ENCODE measurements at regions not wholly inside any gene's neighbourhood (a gene's known extent, or its start where the extent isn't known, plus 50 kb on each side); places are given as distances from the start of the nearest gene placed in this dataset.

DNA sequence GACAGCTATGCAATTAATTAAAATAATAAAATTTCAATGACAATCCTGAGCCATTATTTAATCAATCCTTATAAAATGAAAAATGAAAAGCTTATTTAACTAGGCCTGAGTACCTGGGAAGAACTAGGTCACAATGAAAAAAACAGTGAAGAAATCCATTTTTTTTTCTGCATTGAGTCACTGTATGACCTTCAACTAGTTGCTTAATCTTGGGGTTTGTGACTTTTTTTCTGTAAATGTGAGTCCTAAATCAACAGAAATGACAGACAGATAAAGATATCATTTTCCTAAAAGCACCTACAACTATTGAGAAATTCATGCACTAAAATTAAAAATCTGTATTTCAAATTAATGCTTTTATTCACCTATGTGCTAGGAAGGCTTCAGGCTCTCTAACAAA, 96.8 kb downstream of the TMEM26 start:
- ChIA-PET POLR2A (no interaction called here), CTCF (no interaction called here)
- no peak for DNase-seq (ENCODE audit: extremely low spot score)
- TF ChIP-seq FOXA1 (IDR thresholded peaks at IDR 0.05) (no peak), ELF4 (IDR thresholded peaks at IDR 0.05) (no peak), HDGF (IDR thresholded peaks at IDR 0.05; ENCODE audit: borderline replicate concordance) (no peak), TARDBP (IDR thresholded peaks at IDR 0.05) (no peak), FOXK2 (IDR thresholded peaks at IDR 0.05) (no peak), FOXM1 (IDR thresholded peaks at IDR 0.05; ENCODE audit: borderline replicate concordance) (no peak), NFRKB (IDR thresholded peaks at IDR 0.05) (no peak), ZNF384 (IDR thresholded peaks at IDR 0.05) (no peak), LEF1 (IDR thresholded peaks at IDR 0.05; ENCODE audit: borderline replicate concordance) (no peak), CTBP1 (IDR thresholded peaks at IDR 0.05; ENCODE audit: borderline replicate concordance) (no peak), SP1 (IDR thresholded peaks at IDR 0.05) (no peak), L3MBTL2 (conservative IDR thresholded peaks at IDR 0.05) (no peak), SUZ12 (IDR thresholded peaks at IDR 0.05) (no peak), ARNT (IDR thresholded peaks at IDR 0.05) (no peak), BHLHE40 (IDR thresholded peaks at IDR 0.05; ENCODE audit: borderline replicate concordance) (no peak)
- TF ChIP-seq, protein P1, sequence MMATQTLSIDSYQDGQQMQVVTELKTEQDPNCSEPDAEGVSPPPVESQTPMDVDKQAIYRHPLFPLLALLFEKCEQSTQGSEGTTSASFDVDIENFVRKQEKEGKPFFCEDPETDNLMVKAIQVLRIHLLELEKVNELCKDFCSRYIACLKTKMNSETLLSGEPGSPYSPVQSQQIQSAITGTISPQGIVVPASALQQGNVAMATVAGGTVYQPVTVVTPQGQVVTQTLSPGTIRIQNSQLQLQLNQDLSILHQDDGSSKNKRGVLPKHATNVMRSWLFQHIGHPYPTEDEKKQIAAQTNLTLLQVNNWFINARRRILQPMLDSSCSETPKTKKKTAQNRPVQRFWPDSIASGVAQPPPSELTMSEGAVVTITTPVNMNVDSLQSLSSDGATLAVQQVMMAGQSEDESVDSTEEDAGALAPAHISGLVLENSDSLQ (IDR thresholded peaks at IDR 0.05) = no peak

DNA sequence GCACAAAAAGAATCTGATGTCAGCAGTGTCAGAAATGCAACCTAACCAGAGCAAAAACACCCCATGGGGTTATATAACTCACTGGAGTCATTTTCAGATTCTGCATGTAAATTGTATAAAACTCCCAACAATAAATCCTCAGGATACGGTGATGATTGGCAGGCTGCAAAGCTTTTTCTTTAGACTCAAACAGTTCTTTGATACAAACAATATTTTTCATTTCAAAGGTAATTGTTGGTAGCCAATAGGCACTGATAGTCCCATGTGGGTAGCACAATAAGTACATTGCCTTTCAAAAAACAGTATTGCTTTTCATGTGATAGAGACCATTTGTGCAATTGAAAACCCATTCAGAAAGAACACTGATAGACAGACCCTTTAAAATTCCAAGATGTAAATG, 98.0 kb downstream of the TMEM26 start:
- DNase-seq (ENCODE audit: extremely low spot score) = no peak
- ChIA-PET POLR2A (no interaction called here), CTCF (no interaction called here)
- TF ChIP-seq SUZ12 (IDR thresholded peaks at IDR 0.05) (no peak), ARNT (IDR thresholded peaks at IDR 0.05) (no peak), BHLHE40 (IDR thresholded peaks at IDR 0.05; ENCODE audit: borderline replicate concordance) (no peak), CTBP1 (IDR thresholded peaks at IDR 0.05; ENCODE audit: borderline replicate concordance) (no peak), NFRKB (IDR thresholded peaks at IDR 0.05) (no peak), LEF1 (IDR thresholded peaks at IDR 0.05; ENCODE audit: borderline replicate concordance) (no peak), TARDBP (IDR thresholded peaks at IDR 0.05) (no peak), FOXM1 (IDR thresholded peaks at IDR 0.05; ENCODE audit: borderline replicate concordance) (no peak), SP1 (IDR thresholded peaks at IDR 0.05) (no peak), ZNF384 (IDR thresholded peaks at IDR 0.05) (no peak), L3MBTL2 (conservative IDR thresholded peaks at IDR 0.05) (no peak), HDGF (IDR thresholded peaks at IDR 0.05; ENCODE audit: borderline replicate concordance) (no peak), ELF4 (IDR thresholded peaks at IDR 0.05) (no peak), FOXK2 (IDR thresholded peaks at IDR 0.05) (no peak)
- TF ChIP-seq, protein P1 (IDR thresholded peaks at IDR 0.05) = no peak

DNA sequence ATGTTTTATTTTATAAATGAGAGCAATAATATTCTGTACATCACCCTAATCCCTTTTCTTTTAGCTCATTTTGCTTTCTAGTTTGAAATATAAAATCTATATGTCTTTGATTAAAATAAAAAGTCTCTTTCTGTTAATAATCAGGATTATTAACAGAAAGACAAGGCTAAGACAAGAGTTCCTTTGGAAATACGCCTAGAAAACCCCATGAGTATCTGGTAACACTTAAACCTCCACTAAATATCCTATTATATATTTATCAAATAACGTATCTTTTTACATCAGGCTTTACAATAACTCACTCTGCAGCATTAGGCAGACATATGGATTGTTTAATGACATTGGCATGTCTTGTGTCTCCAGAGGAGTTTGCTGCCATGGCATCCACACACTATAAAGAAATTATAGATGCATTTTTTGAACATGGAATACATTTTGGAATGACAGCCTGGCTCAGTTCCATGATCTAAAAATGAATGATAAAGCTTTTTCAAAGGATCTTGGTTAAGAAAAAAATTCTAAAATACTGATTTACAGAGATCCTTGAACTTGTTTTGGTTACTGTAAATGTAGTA, 98.7 kb downstream of the TMEM26 start:
- POLR2A ChIA-PET = no interaction called here
- CTCF ChIA-PET = no interaction called here
- TF ChIP-seq FOXA1 (IDR thresholded peaks at IDR 0.05) = no peak
- TF ChIP-seq HDGF (IDR thresholded peaks at IDR 0.05; ENCODE audit: borderline replicate concordance) = no peak
- TF ChIP-seq SUZ12 (IDR thresholded peaks at IDR 0.05) = no peak
- TF ChIP-seq TARDBP (IDR thresholded peaks at IDR 0.05) = no peak
- no peak for TF ChIP-seq ARNT (IDR thresholded peaks at IDR 0.05)
- TF ChIP-seq SP1 (IDR thresholded peaks at IDR 0.05) = no peak
- no peak for TF ChIP-seq ZNF384 (IDR thresholded peaks at IDR 0.05)
- no peak for TF ChIP-seq L3MBTL2 (conservative IDR thresholded peaks at IDR 0.05)
- DNase-seq (ENCODE audit: extremely low spot score) = no peak

DNA sequence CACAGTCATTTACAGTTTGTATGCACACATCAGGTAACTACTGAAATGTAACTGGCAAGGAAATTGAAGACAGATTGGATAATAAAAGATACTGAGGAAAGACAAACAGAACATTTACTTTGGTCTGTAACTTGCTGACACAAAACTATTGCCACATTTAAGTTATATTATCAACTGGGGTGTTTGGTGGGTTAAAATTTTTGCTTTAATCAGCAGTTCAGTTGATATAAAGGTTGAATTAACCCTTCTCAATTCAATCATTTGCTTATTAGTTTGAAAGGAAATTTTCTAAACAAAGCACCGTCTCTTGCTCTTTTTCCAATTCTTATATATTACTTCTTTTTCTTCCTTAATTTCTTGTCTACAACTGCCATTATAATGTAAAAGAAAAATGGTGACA, 102.4 kb downstream of the TMEM26 start:
- TF ChIP-seq ARNT (IDR thresholded peaks at IDR 0.05) = no peak
- TF ChIP-seq LEF1 (IDR thresholded peaks at IDR 0.05; ENCODE audit: borderline replicate concordance) = no peak
- no peak for TF ChIP-seq FOXK2 (IDR thresholded peaks at IDR 0.05)
- no peak for TF ChIP-seq TARDBP (IDR thresholded peaks at IDR 0.05)
- no peak for TF ChIP-seq FOXA1 (IDR thresholded peaks at IDR 0.05)
- TF ChIP-seq HDGF (IDR thresholded peaks at IDR 0.05; ENCODE audit: borderline replicate concordance) = no peak
- ChIA-PET CTCF (no interaction called here), POLR2A (no interaction called here)
- no peak for DNase-seq (ENCODE audit: extremely low spot score)

DNA sequence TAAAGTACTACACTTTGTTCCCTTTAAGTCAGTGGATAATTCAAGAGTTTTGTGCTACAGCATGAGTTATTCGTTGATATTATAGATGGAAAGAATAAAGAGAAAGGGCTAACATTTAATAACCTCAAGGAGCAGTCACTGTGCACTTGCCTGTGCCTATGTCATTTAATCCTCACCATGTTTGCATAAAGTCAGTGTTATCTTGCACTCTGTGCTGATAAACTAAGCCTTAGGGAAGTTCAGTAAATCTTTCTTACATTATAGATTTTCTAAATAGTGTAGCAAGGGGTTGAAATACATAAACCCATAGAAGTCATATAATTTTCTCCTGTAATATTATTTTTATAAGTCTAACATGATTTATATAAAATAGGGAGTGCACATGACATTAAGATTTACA, 103.1 kb downstream of the TMEM26 start:
- ChIA-PET POLR2A (no interaction called here), CTCF (no interaction called here)
- TF ChIP-seq BHLHE40 (IDR thresholded peaks at IDR 0.05; ENCODE audit: borderline replicate concordance) (no peak), CTBP1 (IDR thresholded peaks at IDR 0.05; ENCODE audit: borderline replicate concordance) (no peak), FOXA1 (IDR thresholded peaks at IDR 0.05) (no peak), LEF1 (IDR thresholded peaks at IDR 0.05; ENCODE audit: borderline replicate concordance) (no peak), FOXK2 (IDR thresholded peaks at IDR 0.05) (no peak), FOXM1 (IDR thresholded peaks at IDR 0.05; ENCODE audit: borderline replicate concordance) (no peak)
- TF ChIP-seq, protein P1 (IDR thresholded peaks at IDR 0.05) = peak; percentile 29; the same call in 1 of the 2 replicates
- no peak for DNase-seq (ENCODE audit: extremely low spot score)

DNA sequence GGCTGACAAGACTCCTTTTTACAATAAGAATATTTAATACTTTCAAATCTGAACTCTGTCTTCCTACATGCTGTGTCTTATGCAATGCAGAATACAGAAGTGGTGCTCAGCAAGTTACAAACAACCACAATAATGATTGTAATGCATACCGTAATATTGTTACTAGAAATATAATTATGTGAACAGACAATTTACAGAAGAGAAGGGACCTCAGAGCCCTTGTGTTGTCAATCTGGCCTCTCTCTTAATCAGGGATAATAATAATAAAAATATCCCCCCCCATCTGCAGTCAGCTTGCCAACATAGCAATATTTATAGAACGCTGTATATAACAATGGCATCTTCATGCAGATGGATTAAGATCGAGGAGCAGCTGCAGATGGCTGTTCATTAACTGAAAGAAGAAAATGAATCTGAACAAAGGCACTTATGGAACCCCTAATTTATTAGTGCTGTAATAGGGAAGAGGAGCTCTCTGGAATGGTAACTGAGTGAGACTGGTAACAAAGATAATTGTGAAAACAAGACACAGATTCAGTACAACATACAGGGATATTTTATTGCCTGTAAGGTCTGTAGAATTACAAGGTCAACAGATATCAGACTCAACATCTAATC, 106.3 kb downstream of the TMEM26 start:
- no peak for DNase-seq (ENCODE audit: extremely low spot score)
- TF ChIP-seq CTBP1 (IDR thresholded peaks at IDR 0.05; ENCODE audit: borderline replicate concordance) (no peak), L3MBTL2 (conservative IDR thresholded peaks at IDR 0.05) (no peak), FOXM1 (IDR thresholded peaks at IDR 0.05; ENCODE audit: borderline replicate concordance) (no peak), HDGF (IDR thresholded peaks at IDR 0.05; ENCODE audit: borderline replicate concordance) (no peak), TARDBP (IDR thresholded peaks at IDR 0.05) (no peak), BHLHE40 (IDR thresholded peaks at IDR 0.05; ENCODE audit: borderline replicate concordance) (no peak), LEF1 (IDR thresholded peaks at IDR 0.05; ENCODE audit: borderline replicate concordance) (no peak), SUZ12 (IDR thresholded peaks at IDR 0.05) (no peak), ZNF384 (IDR thresholded peaks at IDR 0.05) (no peak), SP1 (IDR thresholded peaks at IDR 0.05) (no peak), FOXK2 (IDR thresholded peaks at IDR 0.05) (no peak), NFRKB (IDR thresholded peaks at IDR 0.05) (no peak), ELF4 (IDR thresholded peaks at IDR 0.05) (no peak)
- TF ChIP-seq, protein P1 (IDR thresholded peaks at IDR 0.05) = no peak
- ChIA-PET CTCF (no interaction called here), POLR2A (no interaction called here)
